GM23338 (cell line): ENCODE measurements at regions not wholly inside any gene's neighbourhood (a gene's known extent, or its start where the extent isn't known, plus 50 kb on each side); places are given as distances from the start of the nearest gene placed in this dataset.

ENCODE experiments used
- ATAC-seq: fragments of 200-7000 bp; cut with Tn5 transposase; 3 replicates; pipeline ENCODE4 v1.9.1; 2020
- DNase-seq: peaks from one replicate; pipeline ENCODE4 v3.0.0-alpha.2; 2015; ENCODE audit warnings: low spot score
- H2AFZ ChIP-seq: fragments of 200-600 bp; sonication (generic); 2 replicates; pipeline ENCODE4 v1.8.0; 2016; ENCODE audit warnings: antibody characterized with exemption, mild to moderate bottlenecking, moderate library complexity
- H3F3A ChIP-seq: fragments of 200-600 bp; sonication (generic); replicated peaks from 2 replicates; pipeline ENCODE4 v1.8.0; 2017; ENCODE audit warnings: antibody characterized with exemption, mixed run types, low read depth
- H3K27ac ChIP-seq: fragments of 200-600 bp; sonication (generic); 2 replicates; pipeline ENCODE4 v1.6.1; 2016; ENCODE audit warnings: low read depth
- H3K27me3 ChIP-seq: fragments of 200-600 bp; sonication (generic); 2 replicates; pipeline ENCODE4 v1.8.0; 2016; ENCODE audit warnings: mild to moderate bottlenecking, mixed run types, moderate library complexity; ENCODE audit not compliant: insufficient read depth
- H3K36me3 ChIP-seq: fragments of 200-600 bp; sonication (generic); 2 replicates; pipeline ENCODE4 v1.8.0; 2016; ENCODE audit warnings: mild to moderate bottlenecking; ENCODE audit not compliant: insufficient read depth
- H3K4me1 ChIP-seq: fragments of 200-600 bp; sonication (generic); 2 replicates; pipeline ENCODE4 v1.8.0; 2016; ENCODE audit warnings: mild to moderate bottlenecking, moderate library complexity; ENCODE audit not compliant: insufficient read depth
- H3K4me2 ChIP-seq: fragments of 200-600 bp; sonication (generic); 2 replicates; pipeline ENCODE4 v1.7.1; 2017; ENCODE audit warnings: mixed run types
- H3K4me3 ChIP-seq: fragments of 200-600 bp; sonication (generic); 2 replicates; pipeline ENCODE4 v1.6.1; 2016; ENCODE audit warnings: mixed run types
- H3K79me2 ChIP-seq: fragments of 200-600 bp; sonication (generic); replicated peaks from 2 replicates; pipeline ENCODE4 v1.8.0; 2017; ENCODE audit warnings: mild to moderate bottlenecking; ENCODE audit not compliant: insufficient read depth
- H3K9me2 ChIP-seq: fragments of 200-600 bp; sonication (generic); 2 replicates; pipeline ENCODE4 v1.8.0; 2017; ENCODE audit not compliant: insufficient read depth
- H4K20me1 ChIP-seq: fragments of 200-600 bp; sonication (generic); replicated peaks from 2 replicates; pipeline ENCODE4 v1.8.0; 2017; ENCODE audit warnings: mild to moderate bottlenecking; ENCODE audit not compliant: insufficient read depth
- H3K27ac Mint-ChIP-seq: 2 replicates; pipeline ENCODE4 v1.8.0; 2020; ENCODE audit warnings: inconsistent platforms, mild to moderate bottlenecking, moderate library complexity, mixed read lengths
- H3K27me3 Mint-ChIP-seq: 3 replicates; pipeline ENCODE4 v1.8.0; 2022; ENCODE audit warnings: low read depth, mild to moderate bottlenecking, moderate library complexity, mixed read lengths, inconsistent platforms; ENCODE audit not compliant: insufficient read depth, poor library complexity
- H3K36me3 Mint-ChIP-seq: 3 replicates; pipeline ENCODE4 v1.8.0; 2021; ENCODE audit warnings: low read depth, mild to moderate bottlenecking, inconsistent platforms, moderate library complexity, mixed read lengths
- H3K4me1 Mint-ChIP-seq: 3 replicates; pipeline ENCODE4 v1.8.0; 2020; ENCODE audit warnings: mild to moderate bottlenecking, inconsistent platforms, mixed read lengths
- H3K4me3 Mint-ChIP-seq: 3 replicates; pipeline ENCODE4 v1.8.0; 2021; ENCODE audit warnings: moderate library complexity, mild to moderate bottlenecking, inconsistent platforms, mixed read lengths
- H3K9me3 Mint-ChIP-seq: 3 replicates; pipeline ENCODE4 v1.8.0; 2020; ENCODE audit warnings: moderate library complexity, mild to moderate bottlenecking, inconsistent platforms, mixed read lengths
- EZH2phosphoT487 ChIP-seq: fragments of 200-600 bp; sonication (generic); IDR thresholded peaks from one replicate; pipeline ENCODE4 v1.8.1; 2018; ENCODE audit warnings: antibody characterized with exemption; ENCODE audit not compliant: unreplicated experiment
- REST ChIP-seq: IDR thresholded peaks from one replicate; pipeline ENCODE4 v1.6.1; 2018; ENCODE audit warnings: antibody characterized with exemption; ENCODE audit not compliant: unreplicated experiment
- ZNF331 ChIP-seq: fragments of 250-450 bp; sonication (Bioruptor Pico); IDR thresholded peaks from 2 replicates; pipeline ENCODE4 v1.5.0; 2020; ENCODE audit warnings: low read depth, mild to moderate bottlenecking, moderate library complexity
- TF ChIP-seq, protein P1 (sequence below): fragments of 250-450 bp; sonication (Bioruptor Pico); IDR thresholded peaks from 2 replicates; pipeline ENCODE4 v1.5.0; 2020; ENCODE audit warnings: mild to moderate bottlenecking, moderate library complexity

GRCh38 chr5:1661831-1662558 lies 137.6 kb downstream of the MRPL36 start (continued):
- TF ChIP-seq REST (no peak), ZNF331 (CRISPR knock-in tag) (no peak), EZH2phosphoT487 (no peak)
- TF ChIP-seq, protein P1, sequence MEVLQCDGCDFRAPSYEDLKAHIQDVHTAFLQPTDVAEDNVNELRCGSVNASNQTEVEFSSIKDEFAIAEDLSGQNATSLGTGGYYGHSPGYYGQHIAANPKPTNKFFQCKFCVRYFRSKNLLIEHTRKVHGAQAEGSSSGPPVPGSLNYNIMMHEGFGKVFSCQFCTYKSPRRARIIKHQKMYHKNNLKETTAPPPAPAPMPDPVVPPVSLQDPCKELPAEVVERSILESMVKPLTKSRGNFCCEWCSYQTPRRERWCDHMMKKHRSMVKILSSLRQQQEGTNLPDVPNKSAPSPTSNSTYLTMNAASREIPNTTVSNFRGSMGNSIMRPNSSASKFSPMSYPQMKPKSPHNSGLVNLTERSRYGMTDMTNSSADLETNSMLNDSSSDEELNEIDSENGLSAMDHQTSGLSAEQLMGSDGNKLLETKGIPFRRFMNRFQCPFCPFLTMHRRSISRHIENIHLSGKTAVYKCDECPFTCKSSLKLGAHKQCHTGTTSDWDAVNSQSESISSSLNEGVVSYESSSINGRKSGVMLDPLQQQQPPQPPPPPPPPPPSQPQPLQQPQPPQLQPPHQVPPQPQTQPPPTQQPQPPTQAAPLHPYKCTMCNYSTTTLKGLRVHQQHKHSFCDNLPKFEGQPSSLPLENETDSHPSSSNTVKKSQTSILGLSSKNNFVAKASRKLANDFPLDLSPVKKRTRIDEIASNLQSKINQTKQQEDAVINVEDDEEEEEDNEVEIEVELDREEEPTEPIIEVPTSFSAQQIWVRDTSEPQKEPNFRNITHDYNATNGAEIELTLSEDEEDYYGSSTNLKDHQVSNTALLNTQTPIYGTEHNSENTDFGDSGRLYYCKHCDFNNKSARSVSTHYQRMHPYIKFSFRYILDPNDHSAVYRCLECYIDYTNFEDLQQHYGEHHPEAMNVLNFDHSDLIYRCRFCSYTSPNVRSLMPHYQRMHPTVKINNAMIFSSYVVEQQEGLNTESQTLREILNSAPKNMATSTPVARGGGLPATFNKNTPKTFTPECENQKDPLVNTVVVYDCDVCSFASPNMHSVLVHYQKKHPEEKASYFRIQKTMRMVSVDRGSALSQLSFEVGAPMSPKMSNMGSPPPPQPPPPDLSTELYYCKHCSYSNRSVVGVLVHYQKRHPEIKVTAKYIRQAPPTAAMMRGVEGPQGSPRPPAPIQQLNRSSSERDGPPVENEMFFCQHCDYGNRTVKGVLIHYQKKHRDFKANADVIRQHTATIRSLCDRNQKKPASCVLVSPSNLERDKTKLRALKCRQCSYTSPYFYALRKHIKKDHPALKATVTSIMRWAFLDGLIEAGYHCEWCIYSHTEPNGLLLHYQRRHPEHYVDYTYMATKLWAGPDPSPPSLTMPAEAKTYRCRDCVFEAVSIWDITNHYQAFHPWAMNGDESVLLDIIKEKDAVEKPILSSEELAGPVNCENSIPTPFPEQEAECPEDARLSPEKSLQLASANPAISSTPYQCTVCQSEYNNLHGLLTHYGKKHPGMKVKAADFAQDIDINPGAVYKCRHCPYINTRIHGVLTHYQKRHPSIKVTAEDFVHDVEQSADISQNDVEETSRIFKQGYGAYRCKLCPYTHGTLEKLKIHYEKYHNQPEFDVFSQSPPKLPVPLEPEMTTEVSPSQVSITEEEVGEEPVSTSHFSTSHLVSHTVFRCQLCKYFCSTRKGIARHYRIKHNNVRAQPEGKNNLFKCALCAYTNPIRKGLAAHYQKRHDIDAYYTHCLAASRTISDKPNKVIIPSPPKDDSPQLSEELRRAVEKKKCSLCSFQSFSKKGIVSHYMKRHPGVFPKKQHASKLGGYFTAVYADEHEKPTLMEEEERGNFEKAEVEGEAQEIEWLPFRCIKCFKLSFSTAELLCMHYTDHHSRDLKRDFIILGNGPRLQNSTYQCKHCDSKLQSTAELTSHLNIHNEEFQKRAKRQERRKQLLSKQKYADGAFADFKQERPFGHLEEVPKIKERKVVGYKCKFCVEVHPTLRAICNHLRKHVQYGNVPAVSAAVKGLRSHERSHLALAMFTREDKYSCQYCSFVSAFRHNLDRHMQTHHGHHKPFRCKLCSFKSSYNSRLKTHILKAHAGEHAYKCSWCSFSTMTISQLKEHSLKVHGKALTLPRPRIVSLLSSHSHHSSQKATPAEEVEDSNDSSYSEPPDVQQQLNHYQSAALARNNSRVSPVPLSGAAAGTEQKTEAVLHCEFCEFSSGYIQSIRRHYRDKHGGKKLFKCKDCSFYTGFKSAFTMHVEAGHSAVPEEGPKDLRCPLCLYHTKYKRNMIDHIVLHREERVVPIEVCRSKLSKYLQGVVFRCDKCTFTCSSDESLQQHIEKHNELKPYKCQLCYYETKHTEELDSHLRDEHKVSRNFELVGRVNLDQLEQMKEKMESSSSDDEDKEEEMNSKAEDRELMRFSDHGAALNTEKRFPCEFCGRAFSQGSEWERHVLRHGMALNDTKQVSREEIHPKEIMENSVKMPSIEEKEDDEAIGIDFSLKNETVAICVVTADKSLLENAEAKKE, result no peak

- Mint-ChIP-seq H3K4me1 (no peaks in the 10 kb centered on the region; the same call in 2 of the 3 replicates), H3K27me3 (peaks cover 17% of the 10 kb centered on the region)
Measured at GRCh38 chr5:1661311-1661710, 137.6 kb upstream of the LPCAT1 start.

More at GRCh38 chr5:1661311-1661710, 137.6 kb upstream of the LPCAT1 start:
- Mint-ChIP-seq H3K4me3 (no peak overlapping the region), H3K27ac (no peak overlapping the region), H3K36me3 (no peaks in the 10 kb centered on the region; the same call in 2 of the 3 replicates), H3K9me3 (peaks cover 3% of the 10 kb centered on the region; the same call in 2 of the 3 replicates)
- Histone ChIP-seq H3K36me3 (no peaks in the 10 kb centered on the region), H2AFZ (no peak overlapping the region), H3K9me2 (peaks cover 5% of the 10 kb centered on the region; the same call in 1 of the 2 replicates), H3F3A (no peaks in the 10 kb centered on the region), H3K4me3 (no peak overlapping the region), H3K4me1 (no peaks in the 10 kb centered on the region), H3K27ac (no peak overlapping the region), H3K79me2 (no peaks in the 10 kb centered on the region), H3K27me3 (peaks cover 3% of the 10 kb centered on the region), H3K4me2 (no peak overlapping the region), H4K20me1 (no peaks in the 10 kb centered on the region)
- no peak for TF ChIP-seq EZH2phosphoT487
- ATAC-seq (no peak), DNase-seq (no peak)
